Endothelial cell (in vitro differentiated cells): ENCODE measurements at regions not wholly inside any gene's neighbourhood (a gene's known extent, or its start where the extent isn't known, plus 50 kb on each side); places are given as distances from the start of the nearest gene placed in this dataset.

Source experiments
- DNase-seq: peaks from one replicate; pipeline ENCODE4 v3.0.0; 2021; ENCODE audit warnings: low spot score
- H3K27ac Mint-ChIP-seq: one replicate; pipeline ENCODE4 v1.8.0; 2021; ENCODE audit warnings: mixed read lengths, inconsistent platforms; ENCODE audit not compliant: unreplicated experiment
- H3K27me3 Mint-ChIP-seq: one replicate; pipeline ENCODE4 v1.8.0; 2021; ENCODE audit warnings: mild to moderate bottlenecking, moderate library complexity, mixed read lengths, inconsistent platforms; ENCODE audit not compliant: unreplicated experiment
- H3K36me3 Mint-ChIP-seq: one replicate; pipeline ENCODE4 v1.8.0; 2021; ENCODE audit warnings: mild to moderate bottlenecking, low read depth, mixed read lengths, inconsistent platforms; ENCODE audit not compliant: unreplicated experiment
- H3K4me1 Mint-ChIP-seq: one replicate; pipeline ENCODE4 v1.8.0; 2021; ENCODE audit warnings: mild to moderate bottlenecking, mixed read lengths, inconsistent platforms; ENCODE audit not compliant: unreplicated experiment
- H3K4me3 Mint-ChIP-seq: one replicate; pipeline ENCODE4 v1.8.0; 2021; ENCODE audit warnings: mild to moderate bottlenecking, mixed read lengths, inconsistent platforms; ENCODE audit not compliant: unreplicated experiment
- H3K9me3 Mint-ChIP-seq: one replicate; pipeline ENCODE4 v1.8.0; 2021; ENCODE audit warnings: mixed read lengths, inconsistent platforms; ENCODE audit not compliant: unreplicated experiment
- CTCF ChIP-seq: fragments of 200-600 bp; sonication (generic); IDR thresholded peaks from one replicate; pipeline ENCODE4 v1.5.0; 2021; ENCODE audit warnings: antibody characterized with exemption; ENCODE audit not compliant: unreplicated experiment

GRCh38 chr13:34405410-34406181 lies 536.5 kb upstream of the NBEA start:
- peaks cover 3% of the 10 kb centered on the region for H3K9me3 Mint-ChIP-seq
- peaks cover 1% of the 10 kb centered on the region for H3K27me3 Mint-ChIP-seq
- TF ChIP-seq CTCF = no peak
- H3K4me3 Mint-ChIP-seq = no peak overlapping the region
- H3K36me3 Mint-ChIP-seq = no peaks in the 10 kb centered on the region
- no peak overlapping the region for H3K27ac Mint-ChIP-seq
- no peak for DNase-seq
- H3K4me1 Mint-ChIP-seq = no peaks in the 10 kb centered on the region

- no peak overlapping the region for H3K27ac Mint-ChIP-seq
- no peaks in the 10 kb centered on the region for H3K36me3 Mint-ChIP-seq
- H3K27me3 Mint-ChIP-seq = peaks cover 1% of the 10 kb centered on the region
- H3K9me3 Mint-ChIP-seq = peaks cover 3% of the 10 kb centered on the region
- TF ChIP-seq CTCF = no peak
- no peak overlapping the region for H3K4me3 Mint-ChIP-seq
- no peak for DNase-seq
- H3K4me1 Mint-ChIP-seq = no peaks in the 10 kb centered on the region
These were observed 533.4 kb upstream of the NBEA start for GRCh38 chr13:34408640-34409039.

- H3K27ac Mint-ChIP-seq = no peak overlapping the region
- no peak overlapping the region for H3K4me3 Mint-ChIP-seq
- no peaks in the 10 kb centered on the region for H3K4me1 Mint-ChIP-seq
- no peak for TF ChIP-seq CTCF
- H3K27me3 Mint-ChIP-seq = peaks cover 1% of the 10 kb centered on the region
- H3K9me3 Mint-ChIP-seq = peaks cover 3% of the 10 kb centered on the region
- no peaks in the 10 kb centered on the region for H3K36me3 Mint-ChIP-seq
- no peak for DNase-seq
These were observed 532.4 kb upstream of the NBEA start for GRCh38 chr13:34409496-34410182.

- H3K4me3 Mint-ChIP-seq = no peak overlapping the region
- no peak for TF ChIP-seq CTCF
- H3K27ac Mint-ChIP-seq = no peak overlapping the region
- DNase-seq = no peak
- peaks cover 4% of the 10 kb centered on the region for H3K27me3 Mint-ChIP-seq
- H3K9me3 Mint-ChIP-seq = peaks cover 3% of the 10 kb centered on the region
- H3K4me1 Mint-ChIP-seq = no peaks in the 10 kb centered on the region
- H3K36me3 Mint-ChIP-seq = no peaks in the 10 kb centered on the region
These were observed 531.4 kb upstream of the NBEA start for GRCh38 chr13:34410678-34411077.

- Mint-ChIP-seq H3K4me3 (no peak overlapping the region), H3K36me3 (no peaks in the 10 kb centered on the region), H3K27me3 (peaks cover 4% of the 10 kb centered on the region), H3K9me3 (peaks cover 3% of the 10 kb centered on the region), H3K27ac (no peak overlapping the region), H3K4me1 (no peaks in the 10 kb centered on the region)
- no peak for TF ChIP-seq CTCF
- no peak for DNase-seq
These were observed 530.9 kb upstream of the NBEA start for GRCh38 chr13:34411177-34411576.
